ENCODE measurements at regions not wholly inside any gene's neighbourhood (a gene's known extent, or its start where the extent isn't known, plus 50 kb on each side); places are given as distances from the start of the nearest gene placed in this dataset.

- WGBS, 5 donors: 81 to 88% (median 85%) methylated on average over 18 of the region's 18 CpGs
- Histone ChIP-seq H3K27ac (no peak overlapping the region), H3K36me3 (no peaks in the 10 kb centered on the region), H3K27me3 (replicated peaks in 1 of 7) (peaks cover 0 to 24% (median 0%) of the 10 kb centered on the region in 7 donors), H3K4me1 (peaks cover 0 to 18% (median 2%) of the 10 kb centered on the region in 6 donors), H3K9me3 (no peaks in the 10 kb centered on the region), H3K4me3 (no peak overlapping the region)
- intact Hi-C loops (cut with DNase I; ENCODE audit: low total_unique reads): no loop called here
- no peak for DNase-seq
- TF ChIP-seq POLR2AphosphoS5 (IDR thresholded peaks at IDR 0.05): no peak
- TF ChIP-seq CTCF (IDR thresholded peaks at IDR 0.05 in 8 of 11, conservative IDR thresholded peaks at IDR 0.05 in 3 of 11): no peak
- TF ChIP-seq POLR2A (IDR thresholded peaks at IDR 0.05): no peak
These were observed 74.6 kb upstream of the FRMD4A start for GRCh38 chr10:14405076-14406065.

- H3K36me3 ChIP-seq: no peaks in the 10 kb centered on the region
- H3K27me3 ChIP-seq (replicated peaks in 1 of 7): peaks cover 0 to 30% (median 0%) of the 10 kb centered on the region in 7 donors
- no peak overlapping the region for H3K27ac ChIP-seq
- intact Hi-C loops (cut with DNase I; ENCODE audit: low total_unique reads): no loop called here
- H3K4me1 ChIP-seq: peaks cover 0 to 6% (median 0%) of the 10 kb centered on the region in 6 donors
- no peak for TF ChIP-seq POLR2A (IDR thresholded peaks at IDR 0.05)
- TF ChIP-seq CTCF (IDR thresholded peaks at IDR 0.05 in 8 of 11, conservative IDR thresholded peaks at IDR 0.05 in 3 of 11): no peak
- TF ChIP-seq POLR2AphosphoS5 (IDR thresholded peaks at IDR 0.05): no peak
- WGBS, 5 donors: 82 to 89% (median 87%) methylated on average over 8 of the region's 8 CpGs
- DNase-seq: no peak
- no peak overlapping the region for H3K4me3 ChIP-seq
- H3K9me3 ChIP-seq: no peaks in the 10 kb centered on the region
These were observed 73.3 kb upstream of the FRMD4A start for GRCh38 chr10:14403881-14404623.

GRCh38 chr10:14403359-14403758 is 72.6 kb upstream of the FRMD4A start:
- Histone ChIP-seq H3K4me3 (no peak overlapping the region), H3K4me1 (peaks cover 0 to 5% (median 0%) of the 10 kb centered on the region in 6 donors), H3K36me3 (no peaks in the 10 kb centered on the region), H3K9me3 (no peaks in the 10 kb centered on the region), H3K27ac (no peak overlapping the region), H3K27me3 (replicated peaks in 1 of 7) (peaks cover 0 to 30% (median 0%) of the 10 kb centered on the region in 7 donors)
- intact Hi-C loops (cut with DNase I; ENCODE audit: low total_unique reads): no loop called here
- DNase-seq: no peak
- WGBS, 5 donors: 77 to 83% (median 78%) methylated on average over 6 of the region's 6 CpGs
- TF ChIP-seq CTCF (IDR thresholded peaks at IDR 0.05 in 8 of 11, conservative IDR thresholded peaks at IDR 0.05 in 3 of 11): no peak
- TF ChIP-seq POLR2A (IDR thresholded peaks at IDR 0.05): no peak
- TF ChIP-seq POLR2AphosphoS5 (IDR thresholded peaks at IDR 0.05): no peak

GRCh38 chr10:14399641-14400040 is 68.9 kb upstream of the FRMD4A start:
- H3K27me3 ChIP-seq (replicated peaks in 1 of 7): peaks cover 0 to 7% (median 0%) of the 10 kb centered on the region in 7 donors
- no peak overlapping the region for H3K27ac ChIP-seq
- no peak overlapping the region for H3K4me3 ChIP-seq
- intact Hi-C loops (cut with DNase I; ENCODE audit: low total_unique reads): no loop called here
- TF ChIP-seq POLR2A (IDR thresholded peaks at IDR 0.05): no peak
- TF ChIP-seq CTCF (IDR thresholded peaks at IDR 0.05 in 8 of 11, conservative IDR thresholded peaks at IDR 0.05 in 3 of 11): no peak
- TF ChIP-seq POLR2AphosphoS5 (IDR thresholded peaks at IDR 0.05): no peak
- H3K36me3 ChIP-seq: no peaks in the 10 kb centered on the region
- DNase-seq: no peak
- no peaks in the 10 kb centered on the region for H3K4me1 ChIP-seq
- WGBS, 5 donors: 86 to 97% (median 94%) methylated on average over 3 of the region's 3 CpGs
- H3K9me3 ChIP-seq: no peaks in the 10 kb centered on the region
